ENCODE measurements at regions not wholly inside any gene's neighbourhood (a gene's known extent, or its start where the extent isn't known, plus 50 kb on each side); places are given as distances from the start of the nearest gene placed in this dataset.

DNA sequence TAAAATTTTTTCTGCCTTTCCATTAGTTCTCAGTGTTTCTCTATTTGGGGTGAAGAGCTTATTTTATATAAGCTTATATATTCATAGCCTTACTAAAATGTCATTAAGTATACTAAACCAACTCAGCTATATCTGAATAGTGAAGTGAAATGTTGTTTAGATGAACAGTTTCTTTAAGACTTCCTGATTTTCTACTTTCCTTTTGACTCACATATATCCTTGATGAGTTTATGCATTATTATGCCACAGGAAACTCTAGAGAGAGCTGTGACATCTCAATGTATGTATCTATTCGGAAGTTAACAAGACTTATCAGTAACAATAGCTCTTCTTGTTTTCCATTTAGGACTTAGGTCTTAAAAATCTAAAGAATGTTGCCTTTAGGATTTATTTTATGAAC lies 1491.8 kb upstream of the IGFBP7 start:
- H3K27ac ChIP-seq (ENCODE audit: low read length, poor library complexity, severe bottlenecking): no peak overlapping the region

DNA sequence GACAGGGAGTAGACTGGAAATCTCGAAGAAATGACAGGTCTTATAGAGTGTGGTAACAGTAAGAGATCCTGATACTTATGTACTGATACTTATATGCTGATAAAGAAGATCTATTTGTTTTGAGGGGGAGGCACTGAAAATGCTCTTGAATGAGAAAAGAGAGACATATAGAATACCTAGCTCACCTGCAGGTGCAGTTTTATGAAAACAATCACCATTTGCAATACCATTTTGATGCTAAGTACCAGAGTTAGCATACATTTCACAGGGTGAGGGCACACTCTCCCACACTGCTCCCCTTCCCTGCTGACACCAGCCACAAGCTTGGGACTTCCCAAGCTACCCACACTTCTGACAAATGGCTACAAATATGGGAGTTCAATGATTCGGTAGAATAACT lies 1490.1 kb upstream of the IGFBP7 start:
- no peak overlapping the region for H3K4ac ChIP-seq (ENCODE audit: low read depth in 1 of 2, low read length in 2 of 2)
- no peak overlapping the region for H2AFZ ChIP-seq (ENCODE audit: low read depth, low read length)
- no peaks in the 10 kb centered on the region for H3K36me3 ChIP-seq (ENCODE audit: control insufficient read depth in 1 of 2, insufficient read depth in 2 of 2, low read depth in 1 of 2, low read length in 2 of 2)
- no peaks in the 10 kb centered on the region for H3K79me1 ChIP-seq (replicated peaks; ENCODE audit: low read length, poor library complexity, severe bottlenecking)
- DNase-seq: no peak
- H3K9ac ChIP-seq (ENCODE audit: low read length): no peak overlapping the region
- no peak overlapping the region for H2BK15ac ChIP-seq (ENCODE audit: low read depth, poor library complexity, severe bottlenecking)
- H2BK5ac ChIP-seq (ENCODE audit: low read depth, low read length, poor library complexity, severe bottlenecking): no peak overlapping the region
- H3K18ac ChIP-seq (ENCODE audit: low read depth in 1 of 2, low read length in 2 of 2): no peak overlapping the region
- H2BK12ac ChIP-seq (ENCODE audit: low read length in 2 of 2): no peak overlapping the region
- no peaks in the 10 kb centered on the region for H3K4me1 ChIP-seq (ENCODE audit: control insufficient read depth, insufficient read depth, low read depth, low read length)
- H3K23ac ChIP-seq (ENCODE audit: low read length in 2 of 2): no peak overlapping the region
- 90% methylated on average over 2 of the region's 2 CpGs for WGBS
- H3K14ac ChIP-seq (ENCODE audit: low read length in 2 of 2): no peak overlapping the region
- no peak overlapping the region for H4K91ac ChIP-seq (ENCODE audit: low read length)
- no peaks in the 10 kb centered on the region for H3K9me3 ChIP-seq (ENCODE audit: control insufficient read depth, low read length)
- no peak overlapping the region for H2BK120ac ChIP-seq (ENCODE audit: low read depth, low read length)
- no peak overlapping the region for H3K4me2 ChIP-seq (ENCODE audit: low read length, poor library complexity, severe bottlenecking)
- no peak overlapping the region for H2AK5ac ChIP-seq (ENCODE audit: low read length, severe bottlenecking)
- H3K27ac ChIP-seq (ENCODE audit: low read length, poor library complexity, severe bottlenecking): no peak overlapping the region
- no peak overlapping the region for H3K4me3 ChIP-seq (ENCODE audit: insufficient read depth in 1 of 2, low read depth in 1 of 2, low read length in 2 of 2)
- H3K27me3 ChIP-seq (ENCODE audit: control insufficient read depth in 1 of 2, insufficient read depth in 1 of 2, low read length in 2 of 2): no peaks in the 10 kb centered on the region
- no peak overlapping the region for H4K8ac ChIP-seq (ENCODE audit: low read length)

More for the DNA sequence above, 1491.8 kb upstream of the IGFBP7 start:
- Histone ChIP-seq H2BK120ac (ENCODE audit: low read depth, low read length) (no peak overlapping the region), H3K4me1 (ENCODE audit: control insufficient read depth, insufficient read depth, low read depth, low read length) (no peaks in the 10 kb centered on the region), H4K8ac (ENCODE audit: low read length) (no peak overlapping the region), H2BK15ac (ENCODE audit: low read depth, poor library complexity, severe bottlenecking) (no peak overlapping the region), H2AFZ (ENCODE audit: low read depth, low read length) (no peak overlapping the region), H3K9me3 (ENCODE audit: control insufficient read depth, low read length) (no peaks in the 10 kb centered on the region), H2BK12ac (ENCODE audit: low read length in 2 of 2) (no peak overlapping the region), H3K4me2 (ENCODE audit: low read length, poor library complexity, severe bottlenecking) (no peak overlapping the region), H3K14ac (ENCODE audit: low read length in 2 of 2) (no peak overlapping the region), H4K91ac (ENCODE audit: low read length) (no peak overlapping the region), H3K9ac (ENCODE audit: low read length) (no peak overlapping the region), H3K36me3 (ENCODE audit: control insufficient read depth in 1 of 2, insufficient read depth in 2 of 2, low read depth in 1 of 2, low read length in 2 of 2) (no peaks in the 10 kb centered on the region), H2BK5ac (ENCODE audit: low read depth, low read length, poor library complexity, severe bottlenecking) (no peak overlapping the region), H3K79me1 (replicated peaks; ENCODE audit: low read length, poor library complexity, severe bottlenecking) (no peaks in the 10 kb centered on the region), H3K18ac (ENCODE audit: low read depth in 1 of 2, low read length in 2 of 2) (no peak overlapping the region), H3K4ac (ENCODE audit: low read depth in 1 of 2, low read length in 2 of 2) (no peak overlapping the region), H3K4me3 (ENCODE audit: insufficient read depth in 1 of 2, low read depth in 1 of 2, low read length in 2 of 2) (no peak overlapping the region), H3K23ac (ENCODE audit: low read length in 2 of 2) (no peak overlapping the region), H3K27me3 (ENCODE audit: control insufficient read depth in 1 of 2, insufficient read depth in 1 of 2, low read length in 2 of 2) (no peaks in the 10 kb centered on the region), H2AK5ac (ENCODE audit: low read length, severe bottlenecking) (no peak overlapping the region)
- no CpG with 5 or more reads among the region's 1 CpG for WGBS
- no peak for DNase-seq

- Histone ChIP-seq H2AFZ (ENCODE audit: low read depth, low read length) (no peak overlapping the region), H2BK15ac (ENCODE audit: low read depth, poor library complexity, severe bottlenecking) (no peak overlapping the region), H3K27me3 (ENCODE audit: control insufficient read depth in 1 of 2, insufficient read depth in 1 of 2, low read length in 2 of 2) (no peaks in the 10 kb centered on the region), H4K91ac (ENCODE audit: low read length) (no peak overlapping the region), H2BK12ac (ENCODE audit: low read length in 2 of 2) (no peak overlapping the region), H2AK5ac (ENCODE audit: low read length, severe bottlenecking) (no peak overlapping the region), H3K4me1 (ENCODE audit: control insufficient read depth, insufficient read depth, low read depth, low read length) (no peaks in the 10 kb centered on the region), H3K36me3 (ENCODE audit: control insufficient read depth in 1 of 2, insufficient read depth in 2 of 2, low read depth in 1 of 2, low read length in 2 of 2) (no peaks in the 10 kb centered on the region), H2BK120ac (ENCODE audit: low read depth, low read length) (no peak overlapping the region), H3K18ac (ENCODE audit: low read depth in 1 of 2, low read length in 2 of 2) (no peak overlapping the region), H3K4me2 (ENCODE audit: low read length, poor library complexity, severe bottlenecking) (no peak overlapping the region), H3K9me3 (ENCODE audit: control insufficient read depth, low read length) (peaks cover 3% of the 10 kb centered on the region), H3K14ac (ENCODE audit: low read length in 2 of 2) (no peak overlapping the region), H3K4me3 (ENCODE audit: insufficient read depth in 1 of 2, low read depth in 1 of 2, low read length in 2 of 2) (no peak overlapping the region), H4K8ac (ENCODE audit: low read length) (no peak overlapping the region), H2BK5ac (ENCODE audit: low read depth, low read length, poor library complexity, severe bottlenecking) (no peak overlapping the region), H3K79me1 (replicated peaks; ENCODE audit: low read length, poor library complexity, severe bottlenecking) (no peaks in the 10 kb centered on the region), H3K27ac (ENCODE audit: low read length, poor library complexity, severe bottlenecking) (no peak overlapping the region), H3K23ac (ENCODE audit: low read length in 2 of 2) (no peak overlapping the region), H3K9ac (ENCODE audit: low read length) (no peak overlapping the region), H3K4ac (ENCODE audit: low read depth in 1 of 2, low read length in 2 of 2) (no peak overlapping the region)
- DNase-seq: peak; percentile 30
- WGBS: 71% methylated on average over 1 of the region's 2 CpGs
Observed at GRCh38 chr4:58590722-58591121, 1480.5 kb upstream of the IGFBP7 start.

- H3K4me1 ChIP-seq (ENCODE audit: control insufficient read depth, insufficient read depth, low read depth, low read length): no peaks in the 10 kb centered on the region
- no peak overlapping the region for H3K9ac ChIP-seq (ENCODE audit: low read length)
- H2BK120ac ChIP-seq (ENCODE audit: low read depth, low read length): no peak overlapping the region
- no peak overlapping the region for H2AFZ ChIP-seq (ENCODE audit: low read depth, low read length)
- H3K4me2 ChIP-seq (ENCODE audit: low read length, poor library complexity, severe bottlenecking): no peak overlapping the region
- H2AK5ac ChIP-seq (ENCODE audit: low read length, severe bottlenecking): no peak overlapping the region
- H3K18ac ChIP-seq (ENCODE audit: low read depth in 1 of 2, low read length in 2 of 2): no peak overlapping the region
- H3K23ac ChIP-seq (ENCODE audit: low read length in 2 of 2): no peak overlapping the region
- no peaks in the 10 kb centered on the region for H3K79me1 ChIP-seq (replicated peaks; ENCODE audit: low read length, poor library complexity, severe bottlenecking)
- no peak overlapping the region for H3K14ac ChIP-seq (ENCODE audit: low read length in 2 of 2)
- no peak overlapping the region for H3K27ac ChIP-seq (ENCODE audit: low read length, poor library complexity, severe bottlenecking)
- no peaks in the 10 kb centered on the region for H3K27me3 ChIP-seq (ENCODE audit: control insufficient read depth in 1 of 2, insufficient read depth in 1 of 2, low read length in 2 of 2)
- WGBS: 76% methylated on average over 4 of the region's 6 CpGs
- no peak overlapping the region for H4K91ac ChIP-seq (ENCODE audit: low read length)
- DNase-seq: peak; percentile 3
- H4K8ac ChIP-seq (ENCODE audit: low read length): no peak overlapping the region
- no peaks in the 10 kb centered on the region for H3K36me3 ChIP-seq (ENCODE audit: control insufficient read depth in 1 of 2, insufficient read depth in 2 of 2, low read depth in 1 of 2, low read length in 2 of 2)
- H3K4ac ChIP-seq (ENCODE audit: low read depth in 1 of 2, low read length in 2 of 2): no peak overlapping the region
- H3K9me3 ChIP-seq (ENCODE audit: control insufficient read depth, low read length): peaks cover 8% of the 10 kb centered on the region
- H3K4me3 ChIP-seq (ENCODE audit: insufficient read depth in 1 of 2, low read depth in 1 of 2, low read length in 2 of 2): no peak overlapping the region
- H2BK15ac ChIP-seq (ENCODE audit: low read depth, poor library complexity, severe bottlenecking): no peak overlapping the region
- no peak overlapping the region for H2BK5ac ChIP-seq (ENCODE audit: low read depth, low read length, poor library complexity, severe bottlenecking)
- no peak overlapping the region for H2BK12ac ChIP-seq (ENCODE audit: low read length in 2 of 2)
Observed at GRCh38 chr4:58587856-58588255, 1477.7 kb upstream of the IGFBP7 start.

All from mesenchymal stem cell (in vitro differentiated cells and primary cell).